IPS DF 4.7 (cell line): ENCODE measurements at regions not wholly inside any gene's neighbourhood (a gene's known extent, or its start where the extent isn't known, plus 50 kb on each side); places are given as distances from the start of the nearest gene placed in this dataset.
"Not testable (repeated sequence)": the region's sequence is repeated elsewhere in the genome, so short reads cannot be mapped to it uniquely, and the experiment has no call there.

ENCODE experiments used
- DNase-seq: peaks from one replicate; pipeline ENCODE4 v3.0.0-alpha.2; 2013; ENCODE audit warnings: low spot score; ENCODE audit errors: extremely low read depth

DNA sequence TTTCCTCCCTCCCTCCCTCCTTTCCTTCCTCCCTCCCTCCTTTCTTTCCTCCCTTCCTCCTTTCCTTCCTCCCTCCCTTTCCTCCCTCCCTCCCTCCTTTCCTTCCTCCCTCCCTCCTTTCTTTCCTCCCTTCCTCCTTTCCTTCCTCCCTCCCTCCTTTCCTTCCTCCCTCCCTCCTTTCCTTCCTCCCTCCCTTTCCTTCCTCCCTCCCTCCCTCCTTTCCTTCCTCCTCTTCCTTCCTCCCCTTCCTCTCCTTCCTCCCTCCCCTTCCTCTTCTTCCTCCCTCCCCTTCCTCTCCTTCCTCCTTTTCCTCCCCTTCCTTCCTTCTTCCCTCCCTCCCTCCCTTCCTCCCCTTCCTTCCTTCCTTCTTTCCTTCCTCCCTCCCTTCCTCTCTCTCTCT lies 748.5 kb downstream of the EPHA4 start:
- not testable (repeated sequence) for DNase-seq

DNA sequence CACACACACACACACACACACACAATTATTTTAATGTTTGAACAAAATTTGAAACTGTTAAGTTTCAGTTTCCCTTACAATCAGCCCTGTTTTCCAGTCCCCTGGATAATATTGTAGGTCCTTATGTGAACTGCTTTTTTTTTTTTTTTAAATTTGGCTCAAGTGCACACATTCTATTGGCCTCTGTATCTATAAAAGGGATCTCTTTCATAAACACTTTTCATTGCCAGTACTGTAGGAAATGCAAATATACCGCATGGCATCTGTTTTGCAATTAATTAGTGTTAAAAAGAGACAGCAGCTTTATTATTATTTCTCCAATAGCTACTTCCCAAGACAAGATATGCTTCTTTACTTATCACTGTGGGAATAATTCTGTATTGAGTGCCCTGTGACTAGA lies 738.7 kb downstream of the EPHA4 start:
- DNase-seq: no peak

DNA sequence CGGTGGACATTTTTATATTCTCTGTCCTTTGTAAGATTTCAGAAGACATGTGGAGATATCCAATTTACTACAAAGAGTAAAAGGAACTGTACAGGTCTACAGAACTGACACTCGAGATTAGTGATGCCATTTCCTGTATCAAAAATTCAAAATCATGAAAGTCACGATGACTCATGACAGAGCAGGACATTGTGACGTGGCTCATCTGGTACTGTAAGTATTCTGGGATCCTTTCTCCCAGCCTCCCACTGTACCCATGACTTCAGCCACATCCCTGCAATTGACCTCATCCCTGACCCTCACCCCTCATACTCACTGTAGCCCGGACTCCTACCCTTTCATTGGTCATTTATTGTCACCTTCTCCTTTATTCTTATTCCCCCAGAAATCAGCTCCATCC lies 736.5 kb downstream of the EPHA4 start:
- no peak for DNase-seq

DNA sequence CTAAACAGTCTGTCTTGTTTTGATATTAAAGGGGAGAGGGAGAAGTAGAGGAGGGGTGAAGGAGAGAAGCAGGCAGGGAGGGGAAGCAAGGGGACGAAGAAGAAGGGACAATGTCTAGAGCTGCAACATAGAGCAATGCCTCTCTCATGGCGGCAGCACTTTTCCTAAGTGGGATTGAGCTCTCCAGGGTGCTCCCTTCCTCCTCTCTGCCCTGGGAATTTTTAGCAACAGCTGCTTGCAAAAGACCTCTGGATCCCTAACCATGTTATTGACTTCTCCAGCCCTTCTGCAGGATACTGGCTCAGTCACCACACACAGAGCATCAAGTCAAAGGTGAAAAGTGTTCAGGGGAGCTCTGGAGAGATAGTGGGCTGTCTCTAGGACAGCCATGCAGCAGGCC lies 734.9 kb downstream of the EPHA4 start:
- DNase-seq: no peak

DNA sequence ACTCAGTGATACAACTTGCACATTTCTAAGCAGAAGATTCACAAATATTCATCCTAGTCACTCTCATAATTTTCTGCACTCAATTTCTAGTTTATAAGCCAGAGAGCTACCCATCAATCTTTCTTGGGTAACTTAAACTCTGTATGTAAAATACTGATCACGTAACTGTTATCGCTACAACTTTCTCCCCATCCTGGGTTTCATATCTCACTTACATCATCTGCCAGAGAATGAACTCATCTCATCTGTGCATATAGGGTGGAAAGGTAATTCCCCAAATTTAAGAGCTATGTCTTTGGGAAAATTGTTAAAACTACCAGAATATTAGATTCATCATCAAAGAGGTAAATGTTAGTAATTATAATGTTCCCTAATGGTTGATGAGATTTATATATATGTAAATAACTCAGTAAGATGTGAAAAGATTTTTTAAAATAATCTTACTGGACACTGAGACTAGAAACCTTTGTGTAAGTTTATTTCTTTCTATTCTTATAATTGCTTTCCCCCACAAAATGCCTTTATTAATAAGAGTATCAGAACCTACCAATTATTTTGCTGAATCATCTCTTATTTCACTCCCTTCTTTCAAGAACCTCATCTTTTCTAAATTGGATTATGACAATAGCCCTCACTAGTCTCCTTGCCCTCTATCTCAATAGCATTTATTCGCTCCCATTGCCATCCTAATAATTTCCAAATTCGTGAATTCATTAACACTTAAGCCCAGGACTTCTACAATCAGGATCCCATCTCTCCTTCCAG lies 729.0 kb downstream of the EPHA4 start:
- DNase-seq: no peak

DNA sequence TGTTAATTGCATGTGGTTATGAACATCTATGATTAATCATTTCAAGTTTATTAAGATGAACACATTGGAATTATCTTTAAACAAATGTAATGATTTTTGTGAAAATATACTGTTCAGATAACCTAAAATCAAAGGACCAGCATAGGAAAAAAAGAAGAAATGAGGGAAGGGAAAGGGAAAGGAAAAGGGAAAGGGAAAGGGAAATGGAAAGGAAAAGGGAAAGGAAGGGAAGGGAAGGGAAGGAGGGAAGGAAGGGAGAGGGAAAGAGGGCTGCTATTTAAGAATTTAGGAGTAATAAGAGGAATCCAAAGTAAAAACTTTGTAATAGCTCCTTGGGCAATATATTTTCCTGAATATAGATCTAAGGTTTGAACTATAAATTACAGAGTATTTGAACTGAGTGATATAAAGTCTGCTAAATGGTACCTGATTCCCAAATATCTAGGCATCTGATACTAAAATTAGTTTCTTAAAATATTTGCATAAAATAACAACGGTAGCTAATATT lies 726.3 kb downstream of the EPHA4 start:
- DNase-seq: no peak

DNA sequence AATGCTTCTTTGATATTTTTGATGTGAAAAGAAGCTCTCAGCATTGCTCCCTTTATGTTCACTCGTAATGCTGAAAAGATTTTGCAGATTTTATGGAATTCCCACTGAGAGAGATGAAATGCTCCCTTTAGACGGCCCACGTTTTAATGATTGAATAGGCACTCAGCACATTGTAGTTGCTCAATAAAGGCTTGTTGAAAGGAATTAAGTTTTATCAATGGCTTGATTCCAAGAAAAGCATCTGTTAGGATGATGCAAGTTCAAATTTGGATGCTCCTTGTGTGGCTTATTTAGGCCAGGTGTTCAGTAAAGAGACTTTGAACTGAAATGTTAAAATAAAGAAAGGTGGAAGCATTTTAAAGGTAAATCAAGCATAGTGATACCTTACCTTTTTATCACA lies 725.1 kb downstream of the EPHA4 start:
- DNase-seq: no peak

DNA sequence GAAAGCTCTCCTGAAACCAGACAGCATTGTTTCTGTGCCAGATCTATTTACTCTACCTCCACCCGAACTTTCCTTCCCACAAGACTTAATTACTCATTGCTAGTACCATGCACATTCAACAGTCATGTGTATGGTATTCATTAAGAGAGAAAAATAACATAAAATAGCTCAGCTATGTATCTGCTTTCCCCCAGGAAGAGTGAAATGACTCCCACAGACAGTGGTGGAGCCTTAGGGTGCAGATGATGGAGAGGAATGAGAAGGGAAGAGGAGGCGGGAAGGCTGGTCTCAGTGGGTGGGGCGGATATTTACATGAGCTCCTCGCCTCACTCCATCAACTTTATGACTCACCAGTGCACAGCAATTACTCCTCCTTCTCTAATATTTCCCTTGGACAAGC lies 724.5 kb downstream of the EPHA4 start:
- DNase-seq: no peak

DNA sequence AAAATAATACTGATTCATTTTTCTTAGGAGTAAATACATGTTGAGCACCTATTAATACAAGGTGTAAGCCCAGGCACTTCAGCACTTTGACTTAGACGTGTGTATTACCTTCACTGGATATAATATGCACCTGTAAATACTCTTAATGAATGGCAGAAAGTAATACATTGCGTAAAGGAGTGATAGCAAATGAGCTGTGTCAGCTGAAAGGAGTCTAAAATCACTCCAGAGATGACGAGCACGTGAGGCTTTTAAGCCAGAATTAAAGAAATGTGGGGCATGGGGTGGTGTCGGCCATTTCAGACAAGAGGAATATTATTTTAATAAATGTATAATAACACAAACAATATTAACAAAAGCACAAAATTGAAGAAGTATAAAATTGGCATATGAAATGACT lies 722.7 kb downstream of the EPHA4 start:
- no peak for DNase-seq

DNA sequence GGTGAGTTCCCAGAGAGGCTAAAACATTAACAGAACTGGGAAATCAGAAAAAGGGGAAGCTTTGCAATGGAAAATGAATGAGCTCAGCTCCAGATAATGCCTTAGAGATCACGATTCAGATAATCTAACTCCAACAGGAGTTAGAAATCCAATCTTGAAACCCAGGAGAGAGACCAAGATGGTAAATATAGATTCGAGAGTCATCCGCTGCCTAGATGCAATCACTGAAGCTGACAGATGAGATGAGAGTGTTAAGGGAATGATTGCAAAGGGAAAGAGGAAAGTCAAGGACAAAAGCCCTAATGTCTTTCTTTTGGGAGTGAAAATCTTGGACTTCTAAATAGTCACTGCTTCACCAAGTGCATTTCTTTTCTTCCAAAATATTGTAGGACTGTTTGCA lies 722.0 kb downstream of the EPHA4 start:
- DNase-seq: no peak

DNA sequence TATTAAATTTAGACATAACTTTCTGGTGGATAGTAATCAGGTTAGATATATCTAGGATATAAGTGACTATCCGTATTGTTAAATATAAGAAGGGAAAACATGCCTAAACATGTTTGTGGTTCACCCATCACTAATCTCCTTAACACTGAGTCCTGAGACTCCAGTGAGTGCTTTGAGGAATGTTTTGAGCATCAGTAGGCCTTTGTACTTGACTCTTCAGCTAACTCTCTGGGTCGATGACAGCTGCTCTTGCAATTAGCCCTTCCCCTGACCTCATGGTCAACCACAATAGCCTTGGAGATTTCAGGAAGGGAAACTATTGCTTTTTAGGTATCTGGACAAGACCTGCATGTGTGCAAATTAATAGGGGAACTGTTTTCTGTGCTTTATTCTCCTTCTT lies 716.8 kb downstream of the EPHA4 start:
- DNase-seq: no peak

DNA sequence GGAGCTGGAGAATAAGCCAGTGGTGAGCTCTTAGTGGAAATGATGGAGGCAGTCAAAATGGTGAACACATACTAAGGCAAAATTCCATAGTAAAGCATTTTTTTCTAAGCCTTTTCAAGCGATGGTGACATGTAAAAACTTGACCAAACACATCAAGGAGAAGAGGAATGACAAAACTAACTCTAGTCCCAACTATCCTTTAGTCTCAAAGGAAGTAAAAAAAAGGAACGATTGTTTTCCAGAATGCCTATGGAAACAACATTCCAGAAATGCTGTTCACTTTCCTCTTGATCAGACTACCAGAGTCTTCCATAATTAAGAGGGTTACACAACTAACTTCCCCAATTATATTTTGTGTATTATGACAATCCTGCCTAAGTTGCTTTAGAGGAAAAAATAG lies 715.6 kb downstream of the EPHA4 start:
- no peak for DNase-seq

DNA sequence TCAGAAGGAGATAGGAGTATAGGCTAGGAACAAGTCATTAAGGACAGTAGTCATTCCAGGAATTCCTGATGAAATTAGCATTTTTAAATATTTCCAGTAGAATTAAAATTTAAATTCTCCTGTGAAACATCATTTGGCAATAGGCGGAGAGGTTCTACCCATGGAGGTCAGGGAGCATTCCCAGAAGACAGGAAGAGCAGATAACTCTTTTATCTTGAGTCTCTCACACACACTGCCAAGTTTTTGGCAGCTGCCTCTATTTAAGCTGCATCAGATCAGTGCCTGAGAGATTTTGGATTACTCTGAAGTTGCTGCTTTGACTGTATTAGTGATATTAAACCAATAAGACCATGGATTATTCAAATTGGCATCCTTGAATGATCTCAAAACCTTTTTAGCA lies 714.7 kb downstream of the EPHA4 start:
- DNase-seq: no peak

DNA sequence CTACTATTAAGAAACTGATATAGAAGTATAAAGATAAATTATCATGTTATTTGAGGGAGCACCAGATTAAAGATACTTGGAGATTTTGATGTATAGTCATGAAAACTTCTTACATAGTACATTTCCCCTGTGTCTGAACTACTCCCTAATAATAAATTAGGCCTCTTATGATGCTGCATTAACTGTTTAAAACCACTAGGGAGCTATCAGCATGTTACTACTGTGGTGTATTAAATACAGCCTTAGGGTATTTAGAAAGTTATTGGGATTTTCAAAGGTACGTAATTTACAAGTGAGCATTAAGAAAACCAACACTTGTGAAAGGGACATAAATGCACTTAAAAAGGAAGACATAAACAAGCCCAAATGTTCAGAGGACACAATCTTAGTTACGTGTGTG lies 714.0 kb downstream of the EPHA4 start:
- DNase-seq: no peak

DNA sequence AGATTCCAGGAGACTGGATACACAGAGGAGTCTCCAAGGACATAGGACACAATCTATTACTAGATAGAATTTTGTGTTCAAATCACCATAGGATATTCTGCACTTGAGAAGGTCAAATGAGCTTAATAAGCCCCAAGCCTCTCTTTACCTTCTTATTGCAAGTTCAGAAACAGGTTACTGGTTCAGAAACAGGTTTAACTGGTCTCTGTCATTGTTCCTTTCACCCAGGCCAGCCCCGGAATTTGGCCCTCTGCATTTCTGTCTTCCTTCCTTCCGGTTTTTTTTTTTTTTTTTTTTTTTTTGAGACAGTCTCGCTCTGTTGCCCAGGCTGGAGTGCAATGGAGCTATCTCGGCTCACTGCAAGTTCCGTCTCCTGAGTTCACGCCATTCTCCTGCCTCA lies 700.2 kb downstream of the EPHA4 start:
- no peak for DNase-seq

DNA sequence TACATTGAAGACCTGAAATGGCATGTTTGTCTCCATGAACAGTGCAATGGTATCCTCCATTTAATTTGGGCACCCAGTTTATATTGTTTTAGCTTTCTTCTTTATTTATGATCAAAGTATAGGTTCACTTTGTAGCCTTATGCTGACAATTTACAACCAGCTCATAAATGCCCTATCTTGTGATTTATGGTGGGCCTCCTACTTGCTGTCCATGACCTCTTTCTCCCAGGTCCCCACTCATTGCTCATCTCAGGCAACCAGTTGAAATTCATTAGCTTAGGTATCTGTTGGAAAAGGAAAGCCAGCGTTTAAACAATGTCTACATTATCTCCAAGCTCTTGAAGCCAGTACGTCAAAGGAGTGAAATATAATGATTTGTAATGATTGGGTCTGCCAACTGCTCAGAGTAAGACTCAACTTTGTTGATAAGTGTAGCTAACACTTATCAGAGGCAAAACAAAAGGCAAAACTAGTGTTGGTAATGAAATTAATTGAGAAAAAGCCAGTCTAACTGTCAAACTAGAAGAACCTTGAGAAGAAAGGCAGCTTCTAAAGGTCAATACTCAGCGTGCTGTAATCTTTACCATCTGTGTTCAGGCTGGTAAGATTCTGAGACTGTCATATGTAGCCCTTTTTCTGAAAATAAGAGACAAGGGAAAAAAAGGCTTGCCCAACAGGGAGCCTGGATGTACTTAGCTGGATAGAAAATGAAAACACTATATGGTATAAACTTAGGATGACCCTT lies 695.9 kb downstream of the EPHA4 start:
- no peak for DNase-seq

DNA sequence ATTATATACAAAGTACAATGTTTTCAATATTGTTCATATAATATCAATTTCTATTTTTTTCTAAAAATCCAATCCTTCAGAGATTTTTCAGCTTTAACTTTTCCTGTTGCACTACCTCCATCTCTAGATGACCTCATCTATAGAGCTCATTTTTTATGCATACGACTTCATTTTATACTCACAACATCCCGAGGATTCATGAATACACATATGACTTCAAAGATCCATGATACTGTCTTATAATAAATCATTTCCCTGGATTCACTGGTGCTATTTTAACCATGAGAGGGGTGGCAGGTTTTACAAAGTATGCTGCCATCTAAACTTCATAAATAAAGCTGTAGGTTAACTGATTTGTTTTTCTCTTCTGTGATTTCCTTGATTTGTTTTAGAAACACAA lies 694.6 kb downstream of the EPHA4 start:
- no peak for DNase-seq

DNA sequence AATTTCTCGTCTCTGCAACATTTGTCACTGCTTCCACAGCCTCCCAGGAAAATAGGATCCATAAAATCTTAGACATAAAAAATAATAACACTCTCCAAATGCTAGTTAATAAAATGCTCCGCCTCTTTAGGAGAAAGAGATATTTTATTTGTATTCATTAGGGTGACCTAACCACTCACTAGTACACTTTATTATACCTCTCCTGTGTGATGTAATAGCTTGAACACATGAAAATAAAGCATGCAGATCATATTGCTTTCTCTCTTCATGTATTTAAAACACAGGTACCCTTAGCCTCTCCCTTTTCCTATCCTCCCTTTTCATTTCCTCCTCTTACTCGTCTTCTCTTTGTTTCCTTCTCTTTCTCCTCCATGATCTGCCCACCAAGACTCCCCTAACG lies 694.2 kb downstream of the EPHA4 start:
- no peak for DNase-seq

DNA sequence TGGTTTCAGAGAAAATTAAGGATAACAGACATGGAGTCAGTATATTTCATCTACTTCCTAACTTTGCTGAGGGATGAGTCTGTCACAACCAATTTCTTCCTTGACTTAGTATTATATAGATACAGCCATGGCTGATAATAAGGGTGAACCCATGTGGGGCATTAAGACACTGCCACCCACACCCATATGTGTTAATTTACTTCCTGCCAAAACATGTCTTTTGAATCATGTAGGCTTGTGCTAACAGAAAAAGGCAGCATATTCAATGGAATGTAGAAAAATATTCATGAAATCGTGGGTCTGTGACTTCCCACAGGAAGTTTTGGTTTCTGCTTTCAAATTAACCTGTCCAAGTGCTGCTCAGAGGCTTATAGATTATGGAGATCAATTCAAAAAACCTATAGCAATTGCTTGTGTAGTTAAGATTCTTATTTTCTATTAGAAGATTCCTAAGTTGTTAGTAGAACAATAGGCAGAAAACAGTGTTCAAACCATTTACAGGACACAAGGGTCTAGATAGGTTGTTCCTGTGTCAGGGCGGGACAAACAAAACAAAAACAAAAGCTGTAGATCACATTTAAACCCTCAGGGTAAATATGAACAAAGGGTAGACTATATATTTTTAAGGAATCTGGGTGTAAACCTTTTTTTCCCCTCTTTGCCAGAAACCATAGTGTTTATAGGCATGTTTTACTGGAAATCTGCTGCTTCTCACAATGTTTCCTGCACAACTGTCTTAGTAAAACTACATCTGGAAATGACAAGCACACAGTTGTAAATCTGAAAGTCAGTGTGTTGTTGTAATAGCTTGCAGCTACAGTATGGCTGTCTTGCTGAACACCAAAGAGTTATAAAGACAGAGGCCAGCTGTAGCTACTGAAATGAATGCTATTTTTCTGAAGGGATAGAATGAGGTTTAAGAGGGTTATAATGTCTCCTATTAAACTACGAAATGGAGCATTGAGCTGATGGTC lies 691.2 kb downstream of the EPHA4 start:
- DNase-seq: no peak

DNA sequence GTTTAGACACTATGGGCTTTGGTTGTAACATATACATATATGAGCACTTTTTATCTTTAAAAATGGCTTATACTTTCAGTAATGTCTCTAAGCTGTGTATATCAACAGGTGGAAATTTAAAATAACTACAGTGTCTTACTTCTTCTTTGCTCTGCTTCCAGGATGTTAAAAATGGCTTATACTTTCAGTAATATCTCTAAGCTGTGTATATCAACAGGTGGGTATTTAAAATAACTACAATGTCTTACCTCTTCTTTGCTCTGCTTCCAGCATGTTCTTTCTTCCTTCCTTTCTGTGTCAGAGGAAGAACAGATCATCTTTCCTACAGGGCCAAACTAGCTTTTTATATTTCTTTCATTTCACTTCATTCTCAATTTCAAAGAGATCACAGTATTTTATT lies 689.6 kb downstream of the EPHA4 start:
- no peak for DNase-seq

DNA sequence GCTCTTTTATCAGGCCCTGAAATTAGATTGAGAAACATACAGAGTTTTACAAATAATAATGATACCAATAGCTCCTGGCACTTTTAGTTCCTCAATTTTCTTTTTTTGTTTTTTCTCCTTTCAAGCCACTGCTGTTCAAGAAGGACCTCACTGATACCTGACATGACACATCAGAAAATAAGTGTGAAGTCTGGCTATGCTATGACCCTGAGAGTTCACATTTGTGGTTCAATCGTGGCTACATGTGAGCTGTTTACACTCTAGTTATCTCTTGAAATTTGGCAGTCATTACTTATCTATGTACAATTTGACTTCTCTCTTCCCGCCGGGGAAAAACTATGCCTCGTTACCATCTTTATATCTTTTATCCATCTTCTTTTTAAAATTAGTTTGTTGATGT lies 686.5 kb downstream of the EPHA4 start:
- no peak for DNase-seq
